Prostate gland (tissue), 2 donors: ENCODE measurements at regions not wholly inside any gene's neighbourhood (a gene's known extent, or its start where the extent isn't known, plus 50 kb on each side); places are given as distances from the start of the nearest gene placed in this dataset. TPM values are rescaled to one million over a fixed set of nuclear protein-coding genes. Genes with fewer than 3 reads are reported as not detected.

ENCODE experiments used
- DNase-seq: peaks from one replicate; pipeline ENCODE4 v3.0.0-alpha.2; 2019; ENCODE audit warnings: low spot score
- H3K27ac ChIP-seq, 2 donors: fragments of 200-600 bp; sonication (generic); 2 replicates each; pipeline ENCODE4 v1.5.1; 2017 to 2019
- H3K27me3 ChIP-seq: fragments of 200-600 bp; sonication (generic); replicated peaks from 2 replicates; pipeline ENCODE4 v1.5.1; 2019; ENCODE audit not compliant: insufficient read depth
- H3K36me3 ChIP-seq, 2 donors: fragments of 200-600 bp; sonication (generic); 1 replicate in 1 of 2; 2 replicates in 1 of 2; pipeline versions ENCODE4 v1.5.1 to v1.8.1; 2017 to 2019
- H3K4me1 ChIP-seq: fragments of 200-600 bp; sonication (generic); replicated peaks from 2 replicates; pipeline ENCODE4 v1.5.1; 2019
- H3K4me3 ChIP-seq, 2 donors: fragments of 200-600 bp; sonication (generic); 2 replicates each; pipeline ENCODE4 v1.5.1; 2017 to 2019
- H3K9me3 ChIP-seq: fragments of 200-600 bp; sonication (generic); 2 replicates; pipeline ENCODE4 v1.5.1; 2017
- POLR2A ChIP-seq: fragments of 450-650 bp; IDR thresholded peaks from one replicate; pipeline ENCODE4 v1.6.1; 2016; ENCODE audit warnings: antibody characterized with exemption, mild to moderate bottlenecking
- POLR2AphosphoS5 ChIP-seq: sonication (generic); formaldehyde crosslinking; IDR thresholded peaks from one replicate; pipeline ENCODE4 v1.6.1; 2017; ENCODE audit warnings: antibody characterized with exemption
- WGBS: methylation state at CpG from one replicate; pipeline ENCODE4 v1.1.5; 2018; 5-methylcytosine and 5-hydroxymethylcytosine counted together
- intact Hi-C: fragments of 100-400 bp; cut with DNase I; formaldehyde crosslinking; loops from one replicate; pipeline ENCODE4 v1.14.2; 2022
- microRNA counts, 2 donors: library from miRNA; unstranded; fragments of <30 nt; microRNA quantifications; one replicate each; lab custom pipeline; 2016 to 2017
- microRNA-seq: library from miRNA; unstranded; fragments of <30 nt; microRNA quantifications from one replicate; pipeline ENCODE4, GENCODE V29; 2016
- small RNA-seq, 2 donors: library from RNA; depleted of rRNA; stranded (forward); fragments of <200 nt; gene quantifications; one replicate each; pipeline ENCODE3, GENCODE V24; 2016
- TF ChIP-seq, protein P1 (sequence below), 4 experiments: fragments of 200-600 bp in 2 of 4; fragments of 450-650 bp in 2 of 4; sonication (generic) in 2 of 4; IDR thresholded peaks; 1 replicate in 3 of 4; 2 replicates in 1 of 4; pipeline ENCODE4 v1.5.1; 2016 to 2019; ENCODE audit warnings: antibody characterized with exemption in 4 of 4, mild to moderate bottlenecking in 2 of 4, moderate library complexity in 2 of 4

DNA sequence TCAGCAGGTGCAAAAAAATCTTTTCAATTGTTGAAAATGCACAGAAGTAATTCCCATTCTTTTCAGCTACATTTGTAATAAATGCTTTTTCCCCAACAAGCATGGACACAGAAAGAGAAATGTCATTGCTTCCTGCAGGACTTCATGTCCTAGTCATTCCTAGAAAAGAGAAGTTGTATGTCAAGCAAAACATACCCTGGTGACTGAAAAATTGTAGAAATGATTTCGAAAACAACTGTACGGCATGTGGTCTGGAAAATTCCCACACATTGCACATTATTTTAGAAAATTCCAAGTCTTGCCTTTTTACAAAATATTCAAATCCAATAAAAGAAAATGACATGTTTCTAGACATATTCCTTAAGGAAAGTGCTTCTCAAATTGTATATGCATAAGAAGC, 50.4 kb upstream of the ALCAM start:
- TF ChIP-seq, protein P1, sequence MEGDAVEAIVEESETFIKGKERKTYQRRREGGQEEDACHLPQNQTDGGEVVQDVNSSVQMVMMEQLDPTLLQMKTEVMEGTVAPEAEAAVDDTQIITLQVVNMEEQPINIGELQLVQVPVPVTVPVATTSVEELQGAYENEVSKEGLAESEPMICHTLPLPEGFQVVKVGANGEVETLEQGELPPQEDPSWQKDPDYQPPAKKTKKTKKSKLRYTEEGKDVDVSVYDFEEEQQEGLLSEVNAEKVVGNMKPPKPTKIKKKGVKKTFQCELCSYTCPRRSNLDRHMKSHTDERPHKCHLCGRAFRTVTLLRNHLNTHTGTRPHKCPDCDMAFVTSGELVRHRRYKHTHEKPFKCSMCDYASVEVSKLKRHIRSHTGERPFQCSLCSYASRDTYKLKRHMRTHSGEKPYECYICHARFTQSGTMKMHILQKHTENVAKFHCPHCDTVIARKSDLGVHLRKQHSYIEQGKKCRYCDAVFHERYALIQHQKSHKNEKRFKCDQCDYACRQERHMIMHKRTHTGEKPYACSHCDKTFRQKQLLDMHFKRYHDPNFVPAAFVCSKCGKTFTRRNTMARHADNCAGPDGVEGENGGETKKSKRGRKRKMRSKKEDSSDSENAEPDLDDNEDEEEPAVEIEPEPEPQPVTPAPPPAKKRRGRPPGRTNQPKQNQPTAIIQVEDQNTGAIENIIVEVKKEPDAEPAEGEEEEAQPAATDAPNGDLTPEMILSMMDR (IDR thresholded peaks at IDR 0.05) = no peak
- TF ChIP-seq POLR2A = no peak
- TF ChIP-seq POLR2AphosphoS5 = no peak
- Histone ChIP-seq H3K9me3 (no peaks in the 10 kb centered on the region), H3K36me3 (no peaks in the 10 kb centered on the region), H3K4me1 (no peaks in the 10 kb centered on the region), H3K4me3 (no peak overlapping the region), H3K27me3 (no peaks in the 10 kb centered on the region), H3K27ac (no peak overlapping the region)
- intact Hi-C loops = no loop called here
- 83% methylated on average over 2 of the region's 2 CpGs for WGBS
- DNase-seq = no peak

MicroRNAs encoded in the stretch of these regions (microRNA counts, 767-probe panel; counts per million panel counts)
- 0 to 431 counts per million in 2 donors for microRNA hsa-miR-548ab (lab: Ali Mortazavi, UCI)

Small RNA genes lying in the stretch of these regions (microRNA-seq; reads per million reads assigned to microRNA genes)
- not detected for gene MIR548AB

Small RNA genes lying in the stretch of these regions (small RNA-seq; reads per million reads assigned to genes)
- gene MIR548AB = 0 reads per million in 2 donors
- gene NDUFA4P2 = 0 reads per million in 2 donors
- gene RNU1-43P = 0 reads per million in 2 donors
- 0 reads per million in 2 donors for gene RNU6-461P
- gene TUBBP11 = 0 reads per million in 2 donors
